CD4-positive, alpha-beta T cell treated with Interleukin-4 for 4 hours (primary cell): ENCODE measurements at regions not wholly inside any gene's neighbourhood (a gene's known extent, or its start where the extent isn't known, plus 50 kb on each side); places are given as distances from the start of the nearest gene placed in this dataset.

Experiments used
- DNase-seq: peaks from one replicate; pipeline ENCODE4 v3.0.0-alpha.2; 2020

GRCh38 chr6:19660123-19660910, 176.9 kb upstream of the ID4 start:
- no peak for DNase-seq

DNA sequence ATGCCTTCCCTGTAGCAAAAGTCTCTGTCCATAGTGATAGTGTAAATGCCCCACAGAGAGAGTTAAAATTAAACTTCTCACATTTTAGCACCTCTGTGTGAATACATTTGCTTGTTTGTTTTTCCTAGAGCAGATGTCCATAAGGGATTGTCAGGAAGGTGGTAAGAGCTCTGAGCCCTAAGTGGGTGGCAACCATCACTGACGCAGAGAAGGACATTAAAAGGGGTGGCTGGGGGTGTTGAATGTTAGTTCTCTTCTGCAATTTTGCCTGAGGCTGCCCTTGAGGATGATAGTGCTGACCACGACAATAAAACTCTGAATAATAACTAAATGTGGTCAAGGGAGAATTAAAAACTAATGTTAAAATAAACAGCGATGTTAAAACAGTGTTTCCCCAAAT, 174.3 kb upstream of the ID4 start:
- no peak for DNase-seq

GRCh38 chr6:19663479-19663878, 173.7 kb upstream of the ID4 start:
- DNase-seq: no peak

- no peak for DNase-seq
Measured at GRCh38 chr6:19664050-19664449, 173.1 kb upstream of the ID4 start.

GRCh38 chr6:19664878-19665612, 172.1 kb upstream of the ID4 start:
- DNase-seq: no peak

- no peak for DNase-seq
Measured at GRCh38 chr6:19665613-19665909, 171.6 kb upstream of the ID4 start.

GRCh38 chr6:19668710-19669109, 168.5 kb upstream of the ID4 start:
- no peak for DNase-seq

- no peak for DNase-seq
Measured at GRCh38 chr6:19669206-19669605, 168.0 kb upstream of the ID4 start.

GRCh38 chr6:19682859-19683258, 154.3 kb upstream of the ID4 start:
- no peak for DNase-seq

GRCh38 chr6:19690325-19691075, 146.7 kb upstream of the ID4 start:
- DNase-seq: no peak

DNA sequence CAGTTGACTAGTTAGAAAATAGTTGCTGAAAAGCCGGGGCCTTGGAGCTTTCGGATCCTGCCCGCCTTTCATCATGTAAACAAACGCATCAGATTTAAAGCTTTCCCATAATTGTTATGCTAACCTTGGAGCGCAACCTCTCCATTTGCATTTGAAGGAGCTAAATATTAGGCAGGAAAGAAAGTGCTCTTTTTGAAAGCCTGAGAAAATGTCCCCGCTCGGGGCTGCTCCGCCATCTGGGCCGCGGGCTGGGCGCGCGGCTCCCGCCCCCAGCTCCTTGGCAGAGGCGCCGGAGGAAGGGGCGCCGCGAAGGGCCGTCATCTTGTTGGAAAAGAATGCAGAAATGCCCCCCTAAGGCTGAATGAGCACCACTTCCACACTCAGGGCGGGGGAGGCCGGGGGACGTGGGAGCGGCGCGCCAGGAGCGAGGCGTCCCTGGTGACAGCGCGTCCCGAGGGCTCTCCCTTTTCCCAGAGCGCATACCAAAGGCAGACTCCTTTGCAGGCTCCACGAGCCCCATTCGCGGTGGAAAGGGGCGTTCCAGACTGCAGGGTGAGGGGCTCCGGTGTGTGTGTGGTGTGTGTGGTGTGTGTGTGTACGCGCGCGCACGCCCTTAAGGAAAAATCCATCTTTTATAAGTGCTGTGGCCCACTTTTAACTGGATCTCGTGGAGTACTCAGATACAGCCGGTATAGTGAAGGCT, 145.6 kb upstream of the ID4 start:
- DNase-seq: no peak

- DNase-seq: no peak
Measured at GRCh38 chr6:19692506-19693298, 144.5 kb upstream of the ID4 start.

DNA sequence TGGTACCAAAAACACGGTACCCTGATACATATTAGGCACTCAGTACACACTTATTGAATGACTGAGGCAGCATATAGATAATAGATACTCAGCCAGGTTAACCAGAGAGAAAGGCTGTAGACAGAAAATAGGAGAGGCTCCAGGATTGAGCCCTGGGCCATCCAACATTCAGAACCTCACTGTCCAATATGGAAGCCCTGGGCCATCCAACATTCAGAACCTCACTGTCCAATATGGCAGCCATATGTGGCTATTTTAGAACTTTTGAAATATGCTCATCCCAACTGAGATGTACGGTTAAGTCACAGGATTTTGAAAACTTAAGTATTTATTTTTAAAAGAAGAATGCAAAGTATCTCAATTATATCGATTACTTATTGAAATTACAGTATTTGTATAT, 142.5 kb upstream of the ID4 start:
- no peak for DNase-seq

- no peak for DNase-seq
Measured at GRCh38 chr6:19697744-19698290, 139.4 kb upstream of the ID4 start.

DNA sequence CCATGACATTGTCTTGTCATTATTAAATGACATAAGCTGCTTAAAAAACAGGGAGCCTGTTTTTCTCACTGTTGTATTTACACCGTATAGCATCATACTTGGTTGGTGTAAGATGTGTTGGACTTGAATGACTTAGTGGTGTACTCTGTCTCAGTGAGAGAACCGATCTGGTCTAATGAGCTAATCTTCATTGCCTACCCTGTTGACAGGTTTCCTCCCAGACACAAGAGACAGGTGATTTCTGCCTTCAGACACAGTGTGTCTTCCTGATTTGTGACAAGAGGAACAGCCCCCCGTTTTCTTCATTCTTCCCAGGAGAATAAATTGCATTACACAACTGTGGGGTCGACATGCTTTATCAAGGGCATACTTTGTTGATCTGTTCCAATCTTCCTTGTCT, 137.2 kb upstream of the ID4 start:
- no peak for DNase-seq

- DNase-seq: no peak
Measured at GRCh38 chr6:19705606-19706005, 131.6 kb upstream of the ID4 start.

DNA sequence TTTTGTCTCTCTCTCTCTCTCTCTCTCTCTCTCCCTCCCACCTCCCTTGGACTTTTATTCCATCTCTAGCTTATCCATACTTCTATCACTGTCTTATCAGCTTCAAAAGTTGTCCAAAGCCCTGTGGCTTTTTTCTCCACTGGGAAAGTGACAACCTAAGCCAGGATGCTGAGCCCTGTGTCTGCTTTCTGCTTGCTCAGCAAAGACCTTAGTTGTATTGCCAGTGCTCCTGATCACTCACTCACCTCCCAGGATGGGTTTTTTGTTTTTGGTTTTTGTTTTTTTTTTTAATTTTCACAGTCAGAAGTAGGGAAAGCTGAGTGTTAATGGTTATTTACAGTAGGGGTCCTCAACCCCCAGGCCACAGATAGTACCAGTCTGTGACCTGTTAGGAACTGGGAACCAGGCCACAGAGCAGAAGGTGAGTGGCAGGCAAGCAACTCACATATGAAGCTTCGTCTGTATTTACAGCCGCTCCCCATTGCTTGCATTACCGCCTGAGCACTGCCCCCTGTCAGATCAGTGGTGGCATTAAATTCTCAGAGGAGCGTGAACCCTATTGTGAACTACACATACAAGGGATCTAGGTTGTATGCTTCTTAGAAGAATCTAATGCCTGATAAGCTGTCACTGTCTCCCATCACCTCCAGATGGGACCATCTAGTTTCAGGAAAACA, 125.0 kb upstream of the ID4 start:
- no peak for DNase-seq

DNA sequence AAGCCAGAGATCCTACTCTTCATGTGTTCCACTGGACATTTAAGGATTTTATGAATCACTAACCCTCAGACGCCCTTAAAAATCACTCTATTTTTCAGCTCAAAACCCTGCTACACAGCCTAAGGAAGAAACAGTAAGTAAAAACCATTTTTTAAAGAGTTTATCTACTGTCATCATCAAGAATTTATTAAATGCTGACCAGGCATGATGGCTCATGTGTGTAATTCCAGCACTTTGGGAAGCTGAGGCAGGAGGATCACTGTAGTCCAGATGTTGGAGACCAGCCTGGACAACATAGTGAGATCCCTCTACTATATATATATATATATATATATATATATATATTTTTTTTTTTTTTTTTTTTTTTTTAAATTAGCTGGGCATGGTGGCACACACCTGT, 124.2 kb upstream of the ID4 start:
- DNase-seq: no peak

DNA sequence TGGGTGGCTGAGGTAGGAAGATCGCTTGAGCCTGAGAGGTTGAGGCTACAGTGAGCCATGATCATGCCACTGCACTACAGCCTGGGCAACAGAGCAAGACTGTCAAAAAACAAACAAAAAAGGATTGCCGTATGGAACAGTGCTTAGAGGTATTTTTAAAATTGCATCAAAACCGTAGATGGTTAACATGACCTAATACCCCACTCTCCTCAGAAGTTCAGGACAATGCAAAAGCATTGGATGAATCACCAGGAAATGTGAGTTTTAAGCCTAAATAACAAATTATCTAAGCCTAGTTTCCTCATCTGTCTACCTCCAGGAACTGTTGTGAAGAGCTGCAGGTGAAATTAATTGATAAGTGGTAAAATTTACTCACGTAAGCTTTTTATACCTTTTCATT, 123.8 kb upstream of the ID4 start:
- DNase-seq: no peak

- DNase-seq: no peak
Measured at GRCh38 chr6:19713984-19714383, 123.2 kb upstream of the ID4 start.

- no peak for DNase-seq
Measured at GRCh38 chr6:19714434-19715166, 122.6 kb upstream of the ID4 start.
